ENCODE measurements at regions not wholly inside any gene's neighbourhood (a gene's known extent, or its start where the extent isn't known, plus 50 kb on each side); places are given as distances from the start of the nearest gene placed in this dataset.

DNA sequence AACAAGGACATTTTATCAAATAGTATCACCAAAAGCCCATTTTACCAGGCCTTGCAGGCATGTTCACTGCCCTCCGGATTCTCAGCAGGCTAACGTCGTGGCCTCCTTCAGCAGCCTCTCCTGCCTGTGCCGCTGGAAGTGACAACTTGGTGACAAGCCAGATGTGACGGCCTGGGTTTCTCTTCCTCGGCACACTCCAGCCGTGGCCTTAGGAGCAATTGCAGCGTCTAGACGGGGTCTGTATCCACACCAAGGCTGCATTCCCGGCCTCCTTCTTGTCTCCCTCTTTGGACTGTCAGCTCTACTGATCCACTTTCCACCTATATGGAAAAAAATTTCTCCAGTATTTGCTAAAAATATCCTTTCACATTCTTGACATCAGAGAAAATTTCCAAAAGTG is 145.3 kb upstream of the MGMT start:
- TF ChIP-seq, protein P1, sequence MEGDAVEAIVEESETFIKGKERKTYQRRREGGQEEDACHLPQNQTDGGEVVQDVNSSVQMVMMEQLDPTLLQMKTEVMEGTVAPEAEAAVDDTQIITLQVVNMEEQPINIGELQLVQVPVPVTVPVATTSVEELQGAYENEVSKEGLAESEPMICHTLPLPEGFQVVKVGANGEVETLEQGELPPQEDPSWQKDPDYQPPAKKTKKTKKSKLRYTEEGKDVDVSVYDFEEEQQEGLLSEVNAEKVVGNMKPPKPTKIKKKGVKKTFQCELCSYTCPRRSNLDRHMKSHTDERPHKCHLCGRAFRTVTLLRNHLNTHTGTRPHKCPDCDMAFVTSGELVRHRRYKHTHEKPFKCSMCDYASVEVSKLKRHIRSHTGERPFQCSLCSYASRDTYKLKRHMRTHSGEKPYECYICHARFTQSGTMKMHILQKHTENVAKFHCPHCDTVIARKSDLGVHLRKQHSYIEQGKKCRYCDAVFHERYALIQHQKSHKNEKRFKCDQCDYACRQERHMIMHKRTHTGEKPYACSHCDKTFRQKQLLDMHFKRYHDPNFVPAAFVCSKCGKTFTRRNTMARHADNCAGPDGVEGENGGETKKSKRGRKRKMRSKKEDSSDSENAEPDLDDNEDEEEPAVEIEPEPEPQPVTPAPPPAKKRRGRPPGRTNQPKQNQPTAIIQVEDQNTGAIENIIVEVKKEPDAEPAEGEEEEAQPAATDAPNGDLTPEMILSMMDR (IDR thresholded peaks at IDR 0.05): no peak
- TF ChIP-seq POLR2A (IDR thresholded peaks at IDR 0.05) (no peak), EP300 (IDR thresholded peaks at IDR 0.05) (no peak)

All from ovary (tissue), 3 donors.